H1 (cell line): ENCODE measurements at regions not wholly inside any gene's neighbourhood (a gene's known extent, or its start where the extent isn't known, plus 50 kb on each side); places are given as distances from the start of the nearest gene placed in this dataset.

Source experiments
- BACH1 ChIP-seq: IDR thresholded peaks from 2 replicates; pipeline ENCODE4 v1.6.1; 2012; ENCODE audit warnings: low read length, improper control_type of control experiment
- GTF2F1 ChIP-seq: IDR thresholded peaks from 2 replicates; pipeline ENCODE4 v1.6.1; 2012; ENCODE audit warnings: low read depth, low read length, improper control_type of control experiment, borderline replicate concordance
- JUN ChIP-seq: IDR thresholded peaks from 2 replicates; pipeline ENCODE4 v1.6.1; 2011; ENCODE audit warnings: low read depth, mild to moderate bottlenecking, improper control_type of control experiment, low read length
- RXRA ChIP-seq: IDR thresholded peaks from 2 replicates; pipeline ENCODE4 v1.6.1; 2011; ENCODE audit warnings: low read depth, mild to moderate bottlenecking, low read length, moderate library complexity; ENCODE audit not compliant: insufficient read depth
- TAF7 ChIP-seq: optimal IDR thresholded peaks from 2 replicates; pipeline ENCODE3; 2011; ENCODE audit warnings: low read depth, mild to moderate bottlenecking, inconsistent platforms, low read length, moderate library complexity, borderline replicate concordance

DNA sequence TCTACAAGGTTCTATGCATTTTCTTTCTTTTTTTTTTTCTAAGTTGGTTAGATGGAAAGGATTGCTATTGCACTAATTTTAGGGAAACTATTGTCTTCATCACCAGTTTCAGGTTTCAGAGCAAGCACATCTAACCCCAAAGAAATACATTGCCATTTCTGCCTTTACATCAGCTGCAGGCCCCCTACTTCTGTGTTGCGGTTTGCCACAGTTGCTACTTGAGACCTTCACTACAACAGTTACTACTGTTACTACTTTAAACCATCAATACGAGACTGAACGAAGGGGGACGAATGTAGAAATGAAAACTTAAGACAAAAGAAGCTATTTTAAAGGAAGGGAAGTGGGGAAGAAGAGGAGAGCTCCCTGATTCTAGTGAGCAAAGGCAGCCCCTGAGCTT lies 256.7 kb upstream of the LCORL start (continued):
- TF ChIP-seq RXRA (no peak), TAF7 (no peak), GTF2F1 (no peak), BACH1 (no peak), JUN (no peak)
- TF ChIP-seq, all 59 proteins: peak for 0
